ENCODE measurements at regions not wholly inside any gene's neighbourhood (a gene's known extent, or its start where the extent isn't known, plus 50 kb on each side); places are given as distances from the start of the nearest gene placed in this dataset.

GRCh38 chr17:6352801-6353560, 81.9 kb downstream of the AIPL1 start:
- FAIRE-seq, result no peak
- no peak for DNase-seq (ENCODE audit: insufficient read length, low spot score)
- no peak for TF ChIP-seq CTCF (IDR thresholded peaks at IDR 0.05; ENCODE audit: insufficient read depth, missing control alignments)

- no peak for TF ChIP-seq CTCF (IDR thresholded peaks at IDR 0.05; ENCODE audit: insufficient read depth, missing control alignments)
- no peak for DNase-seq (ENCODE audit: insufficient read length, low spot score)
- no peak for FAIRE-seq
These were observed 82.9 kb downstream of the AIPL1 start for GRCh38 chr17:6352016-6352415.

- no peak for TF ChIP-seq CTCF (IDR thresholded peaks at IDR 0.05; ENCODE audit: insufficient read depth, missing control alignments)
- no peak for DNase-seq (ENCODE audit: insufficient read length, low spot score)
- no peak for FAIRE-seq
These were observed 84.1 kb downstream of the AIPL1 start for GRCh38 chr17:6350806-6351205.

- FAIRE-seq (no peak), DNase-seq (ENCODE audit: insufficient read length, low spot score) (no peak)
- no peak for TF ChIP-seq CTCF (IDR thresholded peaks at IDR 0.05; ENCODE audit: insufficient read depth, missing control alignments)
These were observed 86.0 kb downstream of the AIPL1 start for GRCh38 chr17:6348891-6349290.

GRCh38 chr17:6347776-6348175, 87.1 kb downstream of the AIPL1 start:
- TF ChIP-seq CTCF (IDR thresholded peaks at IDR 0.05; ENCODE audit: insufficient read depth, missing control alignments), result no peak
- no peak for FAIRE-seq
- no peak for DNase-seq (ENCODE audit: insufficient read length, low spot score)

GRCh38 chr17:6346986-6347385, 87.9 kb downstream of the AIPL1 start:
- no peak for TF ChIP-seq CTCF (IDR thresholded peaks at IDR 0.05; ENCODE audit: insufficient read depth, missing control alignments)
- FAIRE-seq (no peak), DNase-seq (ENCODE audit: insufficient read length, low spot score) (no peak)

- no peak for DNase-seq (ENCODE audit: insufficient read length, low spot score)
- no peak for FAIRE-seq
- no peak for TF ChIP-seq CTCF (IDR thresholded peaks at IDR 0.05; ENCODE audit: insufficient read depth, missing control alignments)
These were observed 88.7 kb downstream of the AIPL1 start for GRCh38 chr17:6346156-6346786.
